Calu3 (cell line): ENCODE measurements at regions not wholly inside any gene's neighbourhood (a gene's known extent, or its start where the extent isn't known, plus 50 kb on each side); places are given as distances from the start of the nearest gene placed in this dataset.

Experiments
- BruUV-seq: library from RNA; stranded (reverse); fragments of 400-500 nt; replicated peaks from 2 replicates; lab custom pipeline; 2021; lab: Mats Ljungman, UMichigan
- CTCF ChIA-PET: fragments of 300-600 bp; sonication (Branson Sonifier 250); formaldehyde crosslinking; loops from one replicate; lab custom pipeline; 2022; ENCODE audit warnings: antibody characterized with exemption; lab: Charles Lee
- DNase-seq: peaks from one replicate; pipeline ENCODE4 v3.0.0; 2022
- H3K27ac Mint-ChIP-seq: one replicate; pipeline ENCODE4 v1.8.0; 2022; ENCODE audit warnings: mixed read lengths; ENCODE audit not compliant: unreplicated experiment
- H3K27me3 Mint-ChIP-seq: one replicate; pipeline ENCODE4 v1.8.0; 2022; ENCODE audit warnings: mixed read lengths; ENCODE audit not compliant: unreplicated experiment
- H3K36me3 Mint-ChIP-seq: one replicate; pipeline ENCODE4 v1.8.0; 2022; ENCODE audit warnings: mild to moderate bottlenecking, moderate library complexity, mixed read lengths; ENCODE audit not compliant: insufficient read depth, unreplicated experiment
- H3K4me1 Mint-ChIP-seq: one replicate; pipeline ENCODE4 v1.8.0; 2022; ENCODE audit warnings: mild to moderate bottlenecking, low read depth, mixed read lengths; ENCODE audit not compliant: unreplicated experiment
- H3K4me3 Mint-ChIP-seq: one replicate; pipeline ENCODE4 v1.8.0; 2022; ENCODE audit warnings: mild to moderate bottlenecking, low read depth, moderate library complexity, mixed read lengths; ENCODE audit not compliant: unreplicated experiment
- H3K9me3 Mint-ChIP-seq: one replicate; pipeline ENCODE4 v1.8.0; 2022; ENCODE audit warnings: low read depth, mixed read lengths; ENCODE audit not compliant: unreplicated experiment
- CTCF ChIP-seq: fragments of 200-600 bp; IDR thresholded peaks from one replicate; pipeline ENCODE4 v1.8.0; 2022; ENCODE audit warnings: antibody characterized with exemption; ENCODE audit not compliant: unreplicated experiment
- intact Hi-C: fragments of 100-400 bp; cut with micrococcal nuclease; formaldehyde crosslinking; loops from one replicate; pipeline ENCODE4 v1.10.0; 2022; ENCODE audit not compliant: unreplicated experiment

GRCh38 chr13:79831556-79831955 is 350.6 kb downstream of the NDFIP2 start:
- CTCF ChIA-PET = no interaction called here
- intact Hi-C loops = no loop called here
- BruUV-seq = no TSS peak
- no peaks in the 10 kb centered on the region for H3K27me3 Mint-ChIP-seq
- no peak for DNase-seq
- no peak overlapping the region for H3K27ac Mint-ChIP-seq
- TF ChIP-seq CTCF = no peak
- no peaks in the 10 kb centered on the region for H3K36me3 Mint-ChIP-seq
- H3K9me3 Mint-ChIP-seq = no peaks in the 10 kb centered on the region
- no peak overlapping the region for H3K4me3 Mint-ChIP-seq
- H3K4me1 Mint-ChIP-seq = no peaks in the 10 kb centered on the region

GRCh38 chr13:79830945-79831344 is 350.0 kb downstream of the NDFIP2 start:
- Mint-ChIP-seq H3K27me3 (no peaks in the 10 kb centered on the region), H3K4me3 (no peak overlapping the region), H3K36me3 (no peaks in the 10 kb centered on the region), H3K9me3 (no peaks in the 10 kb centered on the region), H3K27ac (no peak overlapping the region), H3K4me1 (no peaks in the 10 kb centered on the region)
- DNase-seq = no peak
- CTCF ChIA-PET = no interaction called here
- intact Hi-C loops = no loop called here
- BruUV-seq = no TSS peak
- no peak for TF ChIP-seq CTCF

- H3K4me1 Mint-ChIP-seq = no peaks in the 10 kb centered on the region
- no TSS peak for BruUV-seq
- TF ChIP-seq CTCF = no peak
- no peaks in the 10 kb centered on the region for H3K27me3 Mint-ChIP-seq
- no peak overlapping the region for H3K4me3 Mint-ChIP-seq
- DNase-seq = no peak
- H3K36me3 Mint-ChIP-seq = no peaks in the 10 kb centered on the region
- H3K27ac Mint-ChIP-seq = no peak overlapping the region
- CTCF ChIA-PET = no interaction called here
- intact Hi-C loops = no loop called here
- no peaks in the 10 kb centered on the region for H3K9me3 Mint-ChIP-seq
Measured at GRCh38 chr13:79830426-79830825, 349.5 kb downstream of the NDFIP2 start.

- Mint-ChIP-seq H3K27ac (no peak overlapping the region), H3K4me3 (no peak overlapping the region), H3K9me3 (no peaks in the 10 kb centered on the region), H3K4me1 (no peaks in the 10 kb centered on the region), H3K27me3 (no peaks in the 10 kb centered on the region), H3K36me3 (no peaks in the 10 kb centered on the region)
- no peak for DNase-seq
- intact Hi-C loops = no loop called here
- TF ChIP-seq CTCF = no peak
- no TSS peak for BruUV-seq
- CTCF ChIA-PET = no interaction called here
Measured at GRCh38 chr13:79829880-79830279, 348.9 kb downstream of the NDFIP2 start.
